SK-N-SH treated with all-trans-retinoic acid at 6 μM for 48 hours (cell line): ENCODE measurements at regions not wholly inside any gene's neighbourhood (a gene's known extent, or its start where the extent isn't known, plus 50 kb on each side); places are given as distances from the start of the nearest gene placed in this dataset.

Source experiments
- ARNTL ChIP-seq: fragments of 450-650 bp; formaldehyde crosslinking; IDR thresholded peaks from 2 replicates; pipeline ENCODE4 v1.5.0; 2020; ENCODE audit warnings: low read depth, mild to moderate bottlenecking, moderate library complexity, borderline replicate concordance
- CREB5 ChIP-seq: fragments of 250-450 bp; sonication (Bioruptor Pico); IDR thresholded peaks from 2 replicates; pipeline ENCODE4 v1.5.1; 2020; ENCODE audit warnings: low read depth, mild to moderate bottlenecking, moderate library complexity
- ESRRG ChIP-seq: fragments of 250-450 bp; sonication (Bioruptor Pico); IDR thresholded peaks from 2 replicates; pipeline ENCODE4 v1.6.1; 2021; ENCODE audit warnings: mild to moderate bottlenecking
- PATZ1 ChIP-seq: fragments of 250-450 bp; sonication (Bioruptor Pico); IDR thresholded peaks from 2 replicates; pipeline ENCODE4 v1.8.0; 2020; ENCODE audit warnings: mild to moderate bottlenecking, moderate library complexity, borderline replicate concordance
- ZNF565 ChIP-seq: fragments of 450-650 bp; formaldehyde crosslinking; conservative IDR thresholded peaks from 2 replicates; pipeline ENCODE4 v1.5.0; 2020; ENCODE audit warnings: low read depth, mild to moderate bottlenecking, moderate library complexity

DNA sequence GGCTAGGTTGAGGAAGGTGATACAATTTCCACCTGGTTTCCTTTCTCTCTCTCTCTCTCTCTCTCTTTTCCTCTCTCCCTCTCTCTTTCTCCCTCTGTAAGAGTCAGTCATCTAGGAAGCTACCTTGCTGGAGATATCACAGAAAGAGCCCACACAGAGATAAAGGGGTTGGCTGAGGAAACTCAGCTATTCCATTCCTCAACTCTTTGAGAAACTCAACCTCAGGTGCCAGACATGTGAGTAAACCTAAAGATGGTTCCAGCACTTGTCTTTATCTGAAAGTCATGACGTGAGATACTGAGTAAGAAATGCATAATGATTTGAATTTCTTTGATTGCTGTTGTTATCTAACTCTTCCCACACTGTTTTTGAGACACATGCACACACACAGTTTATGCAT lies 564.0 kb downstream of the SPOCK3 start:
- TF ChIP-seq ESRRG (no peak), PATZ1 (CRISPR knock-in tag) (no peak), ARNTL (CRISPR knock-in tag) (no peak), ZNF565 (CRISPR knock-in tag) (no peak), CREB5 (CRISPR knock-in tag) (no peak)
